ENCODE measurements at regions not wholly inside any gene's neighbourhood (a gene's known extent, or its start where the extent isn't known, plus 50 kb on each side); places are given as distances from the start of the nearest gene placed in this dataset.
"Not testable (repeated sequence)": the region's sequence is repeated elsewhere in the genome, so short reads cannot be mapped to it uniquely, and the experiment has no call there.

GRCh38 chr3:8152821-8153418, 348.7 kb upstream of the LMCD1 start:
- no peak for DNase-seq

- no peak for DNase-seq
Observed at GRCh38 chr3:8153800-8154199, 347.8 kb upstream of the LMCD1 start.

- no peak for DNase-seq
Observed at GRCh38 chr3:8154617-8155016, 347.0 kb upstream of the LMCD1 start.

GRCh38 chr3:8156138-8156537, 345.5 kb upstream of the LMCD1 start:
- DNase-seq, result no peak

GRCh38 chr3:8156831-8157230, 344.8 kb upstream of the LMCD1 start:
- no peak for DNase-seq

GRCh38 chr3:8157640-8158039, 344.0 kb upstream of the LMCD1 start:
- DNase-seq, result no peak

- no peak for DNase-seq
Observed at GRCh38 chr3:8164145-8164544, 337.5 kb upstream of the LMCD1 start.

GRCh38 chr3:8166014-8166413, 335.6 kb upstream of the LMCD1 start:
- no peak for DNase-seq

- no peak for DNase-seq
Observed at GRCh38 chr3:8170971-8171508, 330.6 kb upstream of the LMCD1 start.

GRCh38 chr3:8173892-8174291, 327.7 kb upstream of the LMCD1 start:
- DNase-seq, result no peak

GRCh38 chr3:8176759-8177483, 324.7 kb upstream of the LMCD1 start:
- DNase-seq, result not testable (repeated sequence)

GRCh38 chr3:8178516-8178915, 323.1 kb upstream of the LMCD1 start:
- DNase-seq, result not testable (repeated sequence)

- no peak for DNase-seq
Observed at GRCh38 chr3:8182904-8183303, 318.7 kb upstream of the LMCD1 start.

- DNase-seq, result no peak
Observed at GRCh38 chr3:8183627-8184026, 318.0 kb upstream of the LMCD1 start.

- DNase-seq, result no peak
Observed at GRCh38 chr3:8186213-8186612, 315.4 kb upstream of the LMCD1 start.

GRCh38 chr3:8187996-8188395, 313.6 kb upstream of the LMCD1 start:
- DNase-seq, result no peak

GRCh38 chr3:8189051-8189450, 312.6 kb upstream of the LMCD1 start:
- DNase-seq, result no peak

GRCh38 chr3:8191406-8191805, 310.2 kb upstream of the LMCD1 start:
- no peak for DNase-seq

GRCh38 chr3:8197384-8197783, 304.2 kb upstream of the LMCD1 start:
- no peak for DNase-seq

- no peak for DNase-seq
Observed at GRCh38 chr3:8198605-8199004, 303.0 kb upstream of the LMCD1 start.

- DNase-seq, result no peak
Observed at GRCh38 chr3:8200996-8201395, 300.6 kb upstream of the LMCD1 start.

- DNase-seq, result no peak
Observed at GRCh38 chr3:8201886-8202285, 299.7 kb upstream of the LMCD1 start.

- DNase-seq, result no peak
Observed at GRCh38 chr3:8204331-8204730, 297.3 kb upstream of the LMCD1 start.

- DNase-seq, result no peak
Observed at GRCh38 chr3:8204853-8205650, 296.6 kb upstream of the LMCD1 start.
